Right hindlimb (tissue), 1 donor: ENCODE measurements at regions not wholly inside any gene's neighbourhood (a gene's known extent, or its start where the extent isn't known, plus 50 kb on each side); places are given as distances from the start of the nearest gene placed in this dataset.
A peak's percentile ranks its signal among the peaks of the same experiment; 100 is the strongest.
"Not testable (repeated sequence)": the region's sequence is repeated elsewhere in the genome, so short reads cannot be mapped to it uniquely, and the experiment has no call there.

Experiments used
- DNase-seq: peaks from one replicate; pipeline ENCODE4 v3.0.0-alpha.2; 2018

DNA sequence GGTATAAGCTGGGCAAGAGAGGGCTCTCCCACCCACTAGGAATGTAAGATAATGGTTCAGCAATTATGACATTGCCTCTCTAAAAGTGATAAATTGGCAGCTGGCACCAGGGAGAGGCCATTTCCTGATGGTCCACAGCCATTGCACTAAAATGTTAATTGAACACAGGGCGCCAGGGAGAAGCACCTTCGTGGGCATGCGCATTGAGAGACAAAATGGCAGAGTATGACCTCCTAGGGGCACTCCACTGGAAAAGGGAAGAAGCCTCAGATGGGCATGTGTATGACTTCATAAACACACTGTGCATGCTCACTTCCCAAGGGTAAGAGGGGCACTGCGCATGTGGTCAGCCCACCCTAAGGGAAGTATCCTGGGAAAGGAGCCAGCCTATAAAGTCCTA lies 419.2 kb downstream of the AGTPBP1 start:
- no peak for DNase-seq

DNA sequence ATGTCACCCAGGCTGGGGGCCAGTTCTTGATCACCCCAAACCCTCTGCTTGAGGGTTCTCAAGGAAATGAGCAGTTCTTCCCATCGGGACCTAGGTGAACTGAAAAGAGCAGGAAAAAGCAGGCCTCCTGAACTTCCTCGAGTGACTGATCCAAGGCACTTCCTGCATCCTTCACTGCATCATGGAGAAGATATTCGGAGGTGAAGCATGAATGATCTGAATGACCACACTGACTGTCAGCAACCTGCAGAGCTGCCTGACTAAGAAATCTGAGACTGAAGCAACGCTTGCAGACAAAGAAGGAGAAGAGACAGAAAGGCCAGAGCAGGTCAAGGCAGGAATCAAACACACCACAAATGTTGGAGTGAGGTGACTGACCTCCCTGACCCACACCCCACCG lies 420.2 kb downstream of the AGTPBP1 start:
- no peak for DNase-seq

DNA sequence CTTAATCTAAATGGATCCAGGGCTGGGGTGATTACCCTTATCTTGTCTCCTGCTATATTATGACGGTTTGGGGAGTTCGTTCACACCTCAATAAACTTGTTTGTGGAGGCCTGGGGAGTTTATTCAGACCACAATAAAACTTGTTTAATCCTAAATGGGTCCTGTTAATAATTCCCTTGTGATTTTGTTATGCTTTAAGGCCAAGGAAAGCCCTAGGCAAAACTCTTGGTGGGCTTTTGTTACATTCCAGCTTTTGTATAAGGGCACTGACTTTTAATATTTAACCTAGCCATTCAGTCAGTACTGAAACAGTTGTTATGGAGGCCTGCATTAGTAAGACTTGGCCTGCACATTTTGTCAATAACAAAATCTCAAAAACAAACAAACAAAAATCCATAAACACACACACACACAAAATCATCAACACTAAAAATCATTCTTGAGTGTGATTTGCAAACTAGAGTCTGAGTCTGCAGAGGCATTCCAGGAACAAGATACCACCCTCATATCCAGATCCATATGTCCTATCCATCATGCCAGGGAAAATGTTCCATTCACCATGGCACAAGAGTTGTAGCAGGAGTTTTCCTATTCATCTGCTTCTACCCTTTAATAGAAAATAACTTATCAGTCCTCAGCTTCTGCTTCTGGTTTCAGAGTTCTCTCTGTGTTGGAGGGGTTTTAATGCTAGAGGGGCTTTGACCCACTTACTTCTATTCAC lies 421.7 kb downstream of the AGTPBP1 start:
- no peak for DNase-seq

DNA sequence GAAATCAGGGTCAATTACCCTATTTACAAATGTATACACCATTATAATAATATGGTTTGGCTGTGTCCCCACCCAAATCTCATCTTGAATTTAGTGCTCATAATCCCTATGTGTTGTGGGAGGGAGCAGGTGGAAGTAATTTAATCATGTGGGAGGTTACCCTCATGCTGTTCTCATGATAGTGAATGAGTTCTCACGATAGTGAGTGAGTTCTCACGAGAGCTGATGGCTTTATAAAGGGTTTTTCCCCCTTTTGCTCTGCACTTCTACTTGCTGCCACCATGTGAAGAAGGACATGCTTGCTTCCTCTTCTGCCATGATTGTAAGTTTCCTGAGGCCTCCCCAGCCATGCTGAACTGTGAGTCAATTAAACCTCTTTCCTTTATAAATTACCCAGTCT lies 426.2 kb downstream of the AGTPBP1 start:
- not testable (repeated sequence) for DNase-seq

DNA sequence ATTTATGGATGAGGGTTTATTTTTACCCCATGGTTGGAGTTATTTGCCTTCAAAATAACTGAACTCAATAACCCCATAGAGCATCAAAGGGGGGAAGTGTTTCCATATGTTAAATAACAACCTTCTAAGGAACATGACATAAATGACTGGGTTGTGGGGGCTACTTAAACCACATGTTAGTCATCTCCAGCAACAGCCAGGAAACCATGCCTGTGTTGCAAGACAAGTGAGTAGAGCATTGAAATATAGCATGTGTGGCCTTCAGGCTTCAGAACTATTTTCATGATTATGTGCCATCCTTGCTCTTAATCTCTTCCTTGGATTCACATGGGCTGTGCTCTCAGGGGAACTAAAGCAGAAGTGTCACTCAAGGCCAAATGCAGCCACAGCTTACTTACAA lies 431.2 kb downstream of the AGTPBP1 start:
- DNase-seq = no peak

GRCh38 chr9:85303757-85304134 lies 438.0 kb downstream of the AGTPBP1 start:
- DNase-seq = no peak

DNA sequence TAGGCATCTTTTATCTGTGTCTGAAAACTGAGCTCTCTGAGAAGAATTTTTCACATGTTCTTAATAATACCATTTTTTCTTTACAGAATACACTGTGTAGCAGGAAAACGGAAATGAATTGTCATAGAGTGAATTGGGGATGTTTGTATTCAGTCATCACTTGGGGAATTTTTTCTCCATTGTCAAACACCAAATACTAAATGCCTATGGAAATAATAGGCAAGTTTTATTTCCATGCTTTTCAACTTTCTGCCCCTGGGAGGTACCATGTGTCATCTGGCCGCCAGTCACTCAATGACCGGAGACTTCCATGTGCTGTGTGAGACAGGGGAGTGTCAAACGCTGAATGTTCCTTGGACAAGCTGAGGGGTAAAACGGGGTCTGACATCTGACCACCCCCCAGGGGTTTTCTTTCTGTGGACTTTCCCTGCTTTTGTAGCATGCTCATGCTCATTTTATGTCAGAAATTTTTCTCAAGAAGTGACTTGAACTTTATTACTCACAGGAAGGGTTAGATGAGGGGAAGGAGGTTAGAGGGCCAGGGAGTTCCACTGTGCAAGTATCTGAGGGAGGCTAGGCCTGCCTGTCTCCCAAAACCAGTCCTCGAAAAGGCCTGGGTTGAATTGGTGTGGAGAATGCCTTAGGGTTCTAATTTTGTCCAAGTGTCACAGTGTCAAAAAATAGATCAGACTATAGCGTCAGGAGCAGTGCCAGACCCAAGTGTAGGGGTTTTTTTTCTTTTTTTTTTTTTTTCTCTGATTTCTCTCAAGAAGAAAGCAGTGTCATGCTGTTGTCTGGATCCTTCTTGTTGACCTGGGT lies 438.6 kb downstream of the AGTPBP1 start:
- DNase-seq = no peak

GRCh38 chr9:85298499-85298898 lies 443.3 kb downstream of the AGTPBP1 start:
- DNase-seq = no peak

GRCh38 chr9:85295244-85295643 lies 446.5 kb downstream of the AGTPBP1 start:
- not testable (repeated sequence) for DNase-seq

- no peak for DNase-seq
Measured at GRCh38 chr9:85292261-85292660, 449.5 kb downstream of the AGTPBP1 start.

DNA sequence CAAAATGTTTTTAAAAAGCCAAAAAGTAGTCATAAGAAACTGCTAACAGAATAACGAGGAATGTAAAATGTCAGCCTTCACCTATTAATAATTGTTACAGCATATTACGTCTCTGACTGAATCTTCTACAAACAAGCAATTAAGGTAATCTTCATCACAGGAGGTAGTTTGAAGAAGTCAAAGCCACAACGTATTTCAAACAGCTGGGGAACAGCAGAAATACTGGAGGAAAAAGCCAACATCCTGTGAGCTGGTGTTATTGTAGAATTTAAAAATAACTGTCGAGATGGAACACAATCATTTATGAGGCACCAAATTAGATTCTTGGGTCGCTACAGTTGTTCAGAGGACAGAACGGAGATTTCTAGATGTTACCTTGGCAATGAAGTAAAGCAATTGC lies 450.5 kb downstream of the AGTPBP1 start:
- DNase-seq = no peak

GRCh38 chr9:85290019-85290418 lies 451.7 kb downstream of the AGTPBP1 start:
- no peak for DNase-seq

GRCh38 chr9:85289142-85289541 lies 452.6 kb downstream of the AGTPBP1 start:
- no peak for DNase-seq

GRCh38 chr9:85283421-85283820 lies 458.3 kb downstream of the AGTPBP1 start:
- DNase-seq = no peak

DNA sequence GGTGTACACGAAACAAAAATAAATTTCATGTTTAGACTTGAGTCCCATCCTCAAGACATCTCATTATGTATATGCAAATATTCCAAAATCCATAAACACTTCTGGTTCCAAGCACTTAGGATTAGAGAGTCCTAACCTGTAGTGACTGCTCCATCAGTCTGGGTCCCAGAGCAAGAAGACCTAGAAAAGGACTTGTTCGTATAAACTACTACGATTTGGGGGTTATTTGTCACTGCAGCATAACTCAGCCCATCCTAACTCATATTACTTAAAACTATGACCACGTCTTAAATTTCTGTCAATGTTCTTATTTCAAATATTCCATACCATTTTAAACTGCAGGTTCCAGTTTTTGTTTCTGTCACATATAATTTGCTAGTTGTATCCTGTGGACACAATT lies 463.0 kb downstream of the AGTPBP1 start:
- no peak for DNase-seq

- no peak for DNase-seq
Measured at GRCh38 chr9:85276741-85277140, 465.0 kb downstream of the AGTPBP1 start.

GRCh38 chr9:85269811-85270210 lies 471.9 kb downstream of the AGTPBP1 start:
- DNase-seq = no peak

GRCh38 chr9:85268131-85268530 lies 473.6 kb downstream of the AGTPBP1 start:
- DNase-seq = peak; percentile 31

GRCh38 chr9:85264695-85265094 lies 477.1 kb downstream of the AGTPBP1 start:
- no peak for DNase-seq

GRCh38 chr9:85263288-85263687 lies 478.5 kb downstream of the AGTPBP1 start:
- no peak for DNase-seq

DNA sequence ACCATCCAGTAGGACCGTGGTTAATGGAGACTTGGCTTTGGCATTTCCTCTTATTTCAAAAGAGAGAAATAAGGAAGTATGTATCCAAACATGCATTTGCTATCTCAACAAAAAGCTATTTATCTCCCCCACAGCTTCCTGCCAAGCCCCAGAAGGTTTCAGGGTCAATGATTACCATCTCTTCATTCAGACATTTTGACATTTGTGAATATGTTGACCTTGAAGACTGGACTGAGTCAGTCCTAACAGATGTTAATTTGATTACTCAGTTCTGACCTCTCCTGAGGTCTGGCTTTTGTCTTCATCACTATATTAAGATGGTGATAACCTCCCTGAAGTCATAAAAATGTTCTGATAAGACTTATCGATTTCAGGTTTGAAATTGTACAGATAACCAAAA lies 479.4 kb downstream of the AGTPBP1 start:
- no peak for DNase-seq

- no peak for DNase-seq
Measured at GRCh38 chr9:85260275-85260845, 481.4 kb downstream of the AGTPBP1 start.

DNA sequence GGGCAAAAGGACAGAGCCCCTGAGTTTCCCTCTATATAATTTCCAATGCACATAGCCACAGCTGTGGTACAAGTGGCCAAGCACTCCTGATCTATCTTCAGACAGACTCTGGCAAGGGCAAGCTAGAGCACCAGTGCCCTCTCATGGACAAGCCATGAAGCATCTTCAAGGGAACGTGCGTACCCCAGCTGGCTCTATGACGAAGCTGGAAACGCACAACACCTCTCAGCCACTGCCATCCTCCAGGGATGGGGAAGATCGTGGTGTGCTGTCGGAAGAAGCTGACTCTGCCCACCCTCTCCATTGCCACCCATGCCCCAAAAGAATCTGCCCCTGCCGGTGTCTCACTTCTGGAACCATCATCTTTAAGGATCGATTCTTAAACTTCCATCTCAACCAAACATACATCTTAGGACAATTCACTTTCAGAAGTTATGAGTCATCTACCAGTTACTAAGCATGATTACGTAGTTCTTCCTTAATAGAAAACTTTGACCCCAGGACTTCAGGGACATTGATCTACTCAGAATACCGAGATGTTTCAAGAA lies 482.9 kb downstream of the AGTPBP1 start:
- peak; percentile 82 for DNase-seq

DNA sequence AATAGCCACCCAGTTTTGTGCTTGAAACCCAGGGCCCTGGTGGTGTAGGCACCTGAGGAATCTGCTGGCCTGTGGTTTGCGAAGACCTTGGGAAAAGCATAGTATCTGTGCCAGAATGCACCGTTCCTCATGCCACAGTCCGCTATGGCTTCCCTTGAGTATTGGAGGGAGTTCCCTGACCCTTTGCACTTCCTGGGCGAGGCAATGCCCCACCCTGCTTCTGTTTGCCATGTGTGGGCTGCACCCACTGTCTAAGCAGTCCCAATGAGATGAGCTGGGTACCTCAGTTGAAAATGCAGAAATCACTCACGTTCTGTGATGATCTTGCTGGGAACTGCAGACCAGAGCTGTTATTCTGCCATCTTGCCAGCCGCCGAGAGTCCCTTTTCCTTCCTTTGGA lies 483.5 kb downstream of the AGTPBP1 start:
- no peak for DNase-seq
